BE2C (cell line): ENCODE measurements at regions not wholly inside any gene's neighbourhood (a gene's known extent, or its start where the extent isn't known, plus 50 kb on each side); places are given as distances from the start of the nearest gene placed in this dataset.

Source experiments
- DNase-seq: peaks from one replicate; pipeline ENCODE4 v3.0.0-alpha.2; 2020
- H3K27me3 ChIP-seq: fragments of 250-450 bp; sonication (Bioruptor Pico); 2 replicates; pipeline ENCODE4 v1.5.1; 2020; ENCODE audit warnings: mild to moderate bottlenecking
- H3K36me3 ChIP-seq: fragments of 250-450 bp; sonication (Bioruptor Pico); 2 replicates; pipeline ENCODE4 v1.5.1; 2020; ENCODE audit warnings: mild to moderate bottlenecking
- H3K4me1 ChIP-seq: fragments of 250-450 bp; sonication (Bioruptor Pico); 2 replicates; pipeline ENCODE4 v1.5.1; 2020
- H3K4me3 ChIP-seq: 2 replicates; pipeline ENCODE4 v1.5.1; 2011; ENCODE audit warnings: low read depth, low read length
- H3K9me3 ChIP-seq: fragments of 250-450 bp; sonication (Bioruptor Pico); 2 replicates; pipeline ENCODE4 v1.5.1; 2020
- CTCF ChIP-seq: IDR thresholded peaks from 2 replicates; pipeline ENCODE4 v1.5.1; 2012; ENCODE audit warnings: mild to moderate bottlenecking, low read depth, low read length

- no peaks in the 10 kb centered on the region for H3K9me3 ChIP-seq
- no peak for TF ChIP-seq CTCF
- no peaks in the 10 kb centered on the region for H3K36me3 ChIP-seq
- no peaks in the 10 kb centered on the region for H3K4me1 ChIP-seq
- no peak for DNase-seq
- H3K27me3 ChIP-seq, result no peaks in the 10 kb centered on the region
- no peak overlapping the region for H3K4me3 ChIP-seq
Measured at GRCh38 chr16:6157806-6158205, 1060.2 kb upstream of the EEF2KMT start.

- TF ChIP-seq CTCF, result no peak
Measured at GRCh38 chr16:6155271-6155670, 1057.7 kb upstream of the EEF2KMT start.

GRCh38 chr16:6153901-6154300, 1056.3 kb upstream of the EEF2KMT start:
- H3K4me3 ChIP-seq, result no peak overlapping the region
- TF ChIP-seq CTCF, result no peak
- DNase-seq, result no peak
- no peaks in the 10 kb centered on the region for H3K36me3 ChIP-seq
- H3K9me3 ChIP-seq, result no peaks in the 10 kb centered on the region
- no peaks in the 10 kb centered on the region for H3K27me3 ChIP-seq
- no peaks in the 10 kb centered on the region for H3K4me1 ChIP-seq

More at GRCh38 chr16:6155271-6155670, 1057.7 kb upstream of the EEF2KMT start:
- DNase-seq, result no peak
- Histone ChIP-seq H3K4me3 (no peak overlapping the region), H3K36me3 (no peaks in the 10 kb centered on the region), H3K4me1 (no peaks in the 10 kb centered on the region), H3K27me3 (no peaks in the 10 kb centered on the region), H3K9me3 (no peaks in the 10 kb centered on the region)

- Histone ChIP-seq H3K4me1 (no peaks in the 10 kb centered on the region), H3K4me3 (no peak overlapping the region), H3K27me3 (no peaks in the 10 kb centered on the region), H3K9me3 (no peaks in the 10 kb centered on the region), H3K36me3 (no peaks in the 10 kb centered on the region)
- no peak for DNase-seq
- TF ChIP-seq CTCF, result no peak
Measured at GRCh38 chr16:6149031-6149430, 1051.4 kb upstream of the EEF2KMT start.

- H3K4me1 ChIP-seq, result no peaks in the 10 kb centered on the region
- no peak overlapping the region for H3K4me3 ChIP-seq
- TF ChIP-seq CTCF, result no peak
- no peaks in the 10 kb centered on the region for H3K9me3 ChIP-seq
- no peak for DNase-seq
- no peaks in the 10 kb centered on the region for H3K36me3 ChIP-seq
- H3K27me3 ChIP-seq, result no peaks in the 10 kb centered on the region
Measured at GRCh38 chr16:6148361-6148760, 1050.8 kb upstream of the EEF2KMT start.

GRCh38 chr16:6146874-6147425, 1049.4 kb upstream of the EEF2KMT start:
- H3K4me3 ChIP-seq, result no peak overlapping the region
- H3K27me3 ChIP-seq, result no peaks in the 10 kb centered on the region
- H3K36me3 ChIP-seq, result no peaks in the 10 kb centered on the region
- no peak for DNase-seq
- H3K9me3 ChIP-seq, result no peaks in the 10 kb centered on the region
- TF ChIP-seq CTCF, result no peak
- H3K4me1 ChIP-seq, result no peaks in the 10 kb centered on the region
